HK-2 (cell line): ENCODE measurements at regions not wholly inside any gene's neighbourhood (a gene's known extent, or its start where the extent isn't known, plus 50 kb on each side); places are given as distances from the start of the nearest gene placed in this dataset.

ENCODE experiments used
- DNase-seq: peaks from one replicate; pipeline ENCODE4 v3.0.0-alpha.2; 2018; ENCODE audit not compliant: unreplicated experiment

DNA sequence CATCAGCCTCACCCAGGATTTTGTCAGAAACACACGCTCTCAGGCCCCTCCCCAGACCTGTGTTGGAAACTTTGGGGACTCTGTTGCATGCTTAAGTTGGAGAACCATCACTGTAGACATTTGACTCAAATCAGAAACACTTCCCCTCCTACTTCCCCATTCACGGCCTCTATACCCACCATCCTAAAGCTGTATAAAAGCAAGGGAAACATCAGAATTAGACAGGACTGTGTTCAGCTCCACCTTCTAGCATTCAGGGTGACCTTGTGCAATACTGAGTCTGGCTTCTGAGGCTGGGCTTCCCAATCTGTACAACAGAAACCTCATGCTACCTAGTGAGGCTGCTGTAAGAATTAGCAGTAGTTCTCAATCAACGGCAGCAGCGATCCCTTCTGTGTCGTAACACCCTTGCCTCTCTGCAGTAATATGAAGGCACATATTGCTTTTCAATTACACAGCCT is 252.3 kb downstream of the LY86 start:
- no peak for DNase-seq

DNA sequence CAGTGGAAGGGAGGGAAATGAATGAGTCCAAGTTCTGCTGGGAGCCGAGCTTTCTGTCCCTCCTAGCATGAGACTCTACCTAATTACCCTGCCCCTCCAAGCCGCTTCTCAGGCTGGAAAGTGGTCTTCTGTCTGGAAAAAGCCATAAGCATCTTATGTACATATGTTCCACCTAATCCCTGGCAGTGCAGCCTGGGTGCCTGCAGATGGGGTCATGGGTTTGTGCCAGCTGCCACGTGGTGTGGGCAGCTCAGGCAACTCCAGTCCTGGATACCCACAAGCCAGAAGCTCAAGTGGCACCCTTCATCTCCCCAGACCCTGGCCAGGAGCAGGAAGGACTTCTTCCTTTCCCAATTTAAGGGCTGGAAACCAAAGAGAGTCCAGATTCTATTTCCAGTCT is 253.1 kb downstream of the LY86 start:
- DNase-seq, result no peak

DNA sequence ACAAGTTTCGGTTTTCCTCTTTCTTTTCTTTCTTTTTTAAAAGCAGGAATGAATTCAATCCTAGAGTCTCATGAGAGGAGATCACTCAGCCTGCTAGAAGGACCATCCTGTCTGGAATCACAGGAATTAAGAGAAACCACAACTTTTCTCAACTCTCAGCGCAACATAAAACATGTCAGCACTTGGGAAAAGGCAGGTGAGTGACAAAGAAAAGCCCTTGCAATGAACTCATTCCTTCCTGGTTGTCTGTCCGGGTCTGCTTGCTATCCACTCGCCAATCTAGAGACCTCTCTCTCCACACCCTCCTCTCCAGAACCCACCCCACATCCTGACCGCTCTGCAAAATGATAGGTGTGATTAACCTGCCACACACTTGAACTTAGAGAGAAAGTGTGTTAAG is 253.8 kb downstream of the LY86 start:
- DNase-seq, result no peak

DNA sequence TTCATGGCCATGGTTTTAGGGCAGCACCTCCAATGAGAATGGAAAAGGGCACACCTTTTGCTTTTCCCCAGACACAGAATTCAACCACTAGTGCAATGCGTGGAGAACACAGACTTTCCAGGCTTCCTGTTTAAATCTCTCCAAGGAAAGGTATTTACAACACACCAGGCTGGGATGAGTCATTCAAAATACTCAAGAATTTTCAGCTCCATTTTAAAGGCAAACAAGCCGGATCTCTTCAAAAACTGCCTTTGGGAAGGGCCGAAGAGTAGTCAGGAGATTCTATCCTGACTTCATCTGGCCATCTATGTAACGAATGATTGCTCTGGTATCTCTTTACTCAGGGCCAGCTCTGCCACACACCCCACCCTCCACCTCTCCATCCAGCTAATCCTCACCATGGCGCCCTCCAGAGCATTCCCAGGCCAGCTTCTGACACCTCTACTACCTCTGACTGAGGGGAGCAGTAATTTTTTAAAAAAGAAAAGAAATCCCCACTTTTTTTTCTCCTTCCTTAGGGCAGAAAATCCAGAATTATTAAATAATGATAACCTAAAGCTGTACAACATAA is 254.6 kb downstream of the LY86 start:
- DNase-seq, result no peak

DNA sequence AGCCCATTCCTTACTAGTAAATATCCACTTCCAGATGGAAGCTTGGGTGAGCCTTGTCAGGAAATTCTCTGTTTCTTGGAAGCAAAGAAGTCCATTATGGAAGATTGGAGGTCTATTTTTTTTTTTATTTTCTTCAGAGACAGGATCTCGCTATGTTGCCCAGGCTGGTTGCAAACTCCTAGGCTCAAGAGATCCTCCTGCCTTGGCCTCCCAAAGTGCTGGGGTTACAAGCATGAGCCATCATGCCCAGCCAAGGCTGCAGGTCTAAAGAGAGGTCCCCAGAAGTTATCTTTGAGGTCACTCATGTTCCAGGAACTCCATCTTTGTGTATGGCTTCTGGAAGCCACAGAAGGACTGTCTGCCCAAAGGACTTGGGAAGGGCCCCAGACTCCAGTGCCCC is 255.3 kb downstream of the LY86 start:
- DNase-seq, result no peak

DNA sequence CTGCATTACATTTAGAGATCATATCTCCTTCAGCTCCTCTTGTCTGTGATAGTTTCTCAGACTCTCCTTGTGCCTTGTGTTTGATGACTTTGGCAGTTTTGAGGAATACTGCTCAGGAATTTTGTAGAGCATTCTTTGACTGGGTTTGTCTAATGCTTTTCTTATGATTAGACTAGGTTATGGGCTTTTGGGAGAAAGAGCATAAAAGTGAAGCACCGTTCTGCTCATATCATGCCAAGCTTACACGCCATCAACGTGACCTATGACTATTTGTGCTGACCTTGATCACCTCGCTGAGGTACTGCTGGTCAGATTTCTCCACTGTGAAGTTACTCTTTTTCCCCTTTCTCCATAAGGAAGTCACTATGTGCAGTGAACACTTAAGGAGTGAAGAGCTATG is 256.0 kb downstream of the LY86 start:
- DNase-seq, result no peak

DNA sequence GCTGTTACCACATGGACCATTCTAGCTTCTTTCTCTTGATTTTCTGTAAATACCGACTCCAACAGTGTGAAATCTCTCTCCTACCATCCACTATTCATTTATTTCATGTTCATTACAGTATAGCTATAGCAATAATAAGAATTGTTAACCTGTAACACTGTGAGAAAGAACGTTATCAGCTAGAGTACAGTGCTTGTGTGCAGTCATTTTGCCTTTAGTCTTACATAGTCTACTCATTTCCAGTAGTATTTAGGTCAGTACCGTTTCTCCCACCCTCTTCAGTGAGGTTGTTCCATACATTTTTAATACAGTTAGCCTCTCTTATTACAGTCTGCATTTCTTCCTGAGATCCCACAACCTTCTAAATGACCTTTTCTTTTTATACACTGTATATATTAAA is 257.1 kb downstream of the LY86 start:
- no peak for DNase-seq

DNA sequence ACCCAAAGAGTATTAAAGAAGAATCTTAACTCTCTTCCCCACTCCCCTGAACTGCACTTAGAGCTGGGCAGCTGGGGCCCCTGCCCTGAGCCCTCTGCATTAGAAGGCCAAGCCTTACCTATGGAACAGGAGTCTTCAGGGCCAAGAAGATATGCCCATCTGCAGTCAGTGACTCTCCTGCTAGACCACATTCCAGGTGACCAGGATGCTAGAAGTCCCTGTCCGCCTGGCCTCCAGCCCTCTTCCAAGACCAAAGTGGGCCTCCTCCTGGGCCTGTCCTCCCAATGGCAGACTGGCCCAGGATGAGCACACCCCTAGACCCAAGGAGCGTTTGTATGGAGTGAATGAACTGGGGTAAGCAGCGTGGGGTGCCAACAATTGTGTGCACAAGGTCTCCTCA is 259.1 kb downstream of the LY86 start:
- DNase-seq, result no peak

DNA sequence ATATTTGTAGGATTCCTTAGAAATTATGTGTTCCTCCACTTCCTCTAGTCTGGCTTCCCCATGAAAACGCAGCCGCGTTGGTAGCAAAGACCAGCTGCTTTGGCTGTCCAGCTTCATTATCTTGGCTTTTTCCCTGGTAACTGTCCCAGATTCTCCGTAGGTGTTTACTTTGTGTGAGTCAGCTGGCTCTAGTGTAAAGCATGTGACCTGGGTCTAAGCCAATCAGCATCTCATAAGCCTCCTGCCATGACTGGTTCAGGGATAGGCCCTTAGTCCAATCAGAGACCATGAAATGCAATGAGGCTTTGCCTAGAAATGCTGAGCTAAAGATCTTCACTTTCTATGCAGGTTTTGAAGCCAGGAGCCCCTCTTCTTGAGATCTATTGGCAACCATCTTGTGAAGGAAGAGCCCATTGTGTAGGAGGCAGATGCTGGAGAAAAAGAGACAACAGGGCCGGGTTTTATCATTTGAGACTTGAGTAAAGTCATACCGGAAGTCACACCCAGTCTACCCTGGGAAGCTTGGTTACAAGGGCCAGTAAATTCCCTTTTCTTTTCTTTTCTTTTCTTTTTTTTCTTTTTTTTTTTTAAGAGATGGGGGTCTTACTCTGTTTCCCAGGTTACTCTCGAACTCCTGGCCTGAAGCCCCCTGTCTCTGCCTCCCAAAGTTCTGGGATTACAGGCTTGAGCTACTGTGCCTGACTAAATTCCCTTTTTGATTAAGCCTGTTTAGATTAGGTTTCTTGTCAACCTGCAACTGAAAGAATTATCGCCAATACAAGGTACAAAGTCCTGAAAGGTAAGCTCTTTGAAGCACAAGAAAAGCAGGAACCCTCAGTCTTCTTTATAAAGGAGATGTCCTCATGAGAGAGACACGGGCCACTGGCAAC is 256.5 kb upstream of the RREB1 start:
- DNase-seq, result peak; percentile 45

DNA sequence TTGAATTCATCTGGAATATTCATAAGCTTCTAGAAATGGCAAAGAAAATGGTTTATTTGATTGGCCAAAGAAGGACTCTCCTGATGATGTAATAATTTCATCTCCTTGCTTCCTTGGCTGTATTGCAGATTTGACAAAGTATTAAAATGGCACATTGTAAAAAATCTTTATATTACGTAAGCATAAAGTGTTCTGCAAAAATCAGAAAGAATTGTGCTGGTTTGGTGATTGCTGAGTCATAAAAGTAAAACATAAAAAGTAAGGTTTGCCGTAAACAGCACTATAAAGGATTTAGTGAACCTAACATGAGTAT is 255.9 kb upstream of the RREB1 start:
- DNase-seq, result no peak

DNA sequence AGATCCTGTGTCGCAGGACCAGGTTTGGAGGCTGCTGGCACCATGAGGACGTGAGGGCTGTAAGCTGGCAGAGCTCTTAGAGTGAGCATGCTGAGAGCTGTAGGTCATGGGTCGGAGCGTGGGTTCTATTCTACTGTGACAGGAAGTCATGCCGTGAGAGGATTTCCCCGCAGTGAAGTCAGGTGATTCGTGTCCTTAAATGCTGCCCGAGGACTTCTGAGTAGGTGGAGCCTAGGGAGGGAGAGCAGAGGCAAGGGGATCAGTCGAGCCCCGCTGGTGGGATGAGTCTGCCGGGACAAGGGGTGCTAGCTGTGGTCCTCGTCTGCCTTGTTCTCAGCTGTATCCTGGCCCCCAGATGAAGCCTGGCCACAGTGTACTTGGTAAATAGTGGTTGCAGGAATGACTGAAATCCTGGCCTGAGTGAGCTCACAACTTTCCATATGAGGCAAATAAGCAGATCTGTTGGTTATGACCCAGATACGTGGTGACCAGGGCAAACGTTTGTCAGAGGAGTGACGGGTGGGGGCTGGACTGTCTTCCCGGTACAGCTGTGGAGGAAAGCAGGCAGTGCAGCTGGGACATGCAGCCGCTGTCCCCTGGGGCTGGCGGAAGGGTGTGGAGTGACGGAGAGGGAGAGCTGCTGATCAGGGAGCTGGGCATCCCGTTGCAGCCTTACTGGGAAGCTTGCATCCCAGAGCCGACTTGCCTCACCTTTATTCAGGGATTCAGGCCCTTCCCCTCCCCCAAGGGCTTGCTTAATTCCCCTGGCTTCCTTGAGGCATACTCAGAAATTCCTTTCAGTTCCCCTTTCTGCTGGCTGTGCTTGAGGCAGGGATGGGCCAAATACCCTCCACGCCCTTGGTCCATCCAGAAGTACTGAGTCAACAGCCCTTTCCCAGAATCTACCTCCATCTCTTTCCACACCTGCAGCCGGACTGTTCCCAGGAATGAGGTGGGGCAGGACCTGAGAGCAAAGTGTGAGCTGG is 250.9 kb upstream of the RREB1 start:
- no peak for DNase-seq

DNA sequence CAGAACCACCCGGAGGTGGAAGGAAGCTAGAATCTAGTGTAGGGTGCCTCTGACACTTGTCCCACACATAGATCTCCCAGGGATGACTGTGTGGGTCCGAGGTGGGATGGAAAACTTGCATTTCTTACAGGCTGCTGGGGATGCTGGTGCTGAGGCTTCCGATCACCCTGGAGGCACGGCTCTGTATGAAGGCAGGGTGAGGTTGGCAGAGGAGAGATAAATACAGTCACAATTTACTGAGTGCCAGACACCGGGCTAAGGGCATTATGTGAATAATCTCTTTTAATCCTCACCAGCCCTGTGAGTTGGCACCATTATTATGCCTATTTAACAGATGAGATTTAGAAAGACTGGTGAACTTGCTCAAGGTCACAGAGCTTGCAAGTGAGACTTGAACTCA is 250.2 kb upstream of the RREB1 start:
- DNase-seq, result no peak

DNA sequence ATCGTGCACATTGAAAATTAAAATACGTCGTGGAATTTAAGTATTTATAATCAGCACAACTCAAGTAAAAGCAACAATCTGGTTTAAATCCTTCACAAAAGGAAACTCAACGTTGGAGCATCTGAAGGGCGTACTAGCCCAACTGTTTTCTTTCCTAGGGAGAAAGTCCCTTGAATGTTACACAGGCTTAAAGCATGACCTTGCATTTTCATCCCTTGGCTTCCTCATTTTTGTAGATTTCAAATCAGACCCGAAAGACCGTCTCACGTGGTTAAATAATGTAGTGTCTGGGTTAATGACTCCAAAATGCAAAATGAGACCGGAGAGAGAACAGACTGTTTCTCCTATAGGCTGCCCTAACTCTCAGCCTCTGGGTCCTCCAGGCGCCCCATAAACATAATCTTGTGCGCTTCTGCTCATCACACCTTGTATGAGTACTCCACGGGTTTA is 249.2 kb upstream of the RREB1 start:
- no peak for DNase-seq

DNA sequence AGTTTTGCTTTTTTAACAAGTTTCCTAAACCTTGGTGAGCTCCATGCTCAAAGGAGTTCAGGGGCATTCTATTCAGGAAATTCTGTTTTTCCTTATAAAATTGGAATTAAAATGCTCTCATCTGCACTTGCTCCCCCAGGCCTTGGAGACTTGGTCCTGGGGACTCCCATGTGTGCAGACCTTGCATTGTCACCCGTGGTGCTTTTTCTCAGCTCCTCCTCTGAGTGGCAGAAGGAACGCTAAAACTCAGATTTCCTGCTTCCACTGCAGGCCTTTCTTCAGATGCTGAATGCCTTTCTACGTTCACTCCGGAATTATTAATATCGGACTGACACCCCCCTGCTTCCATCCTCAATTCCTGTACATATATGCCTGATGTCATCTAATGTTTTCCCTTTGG is 248.7 kb upstream of the RREB1 start:
- no peak for DNase-seq

DNA sequence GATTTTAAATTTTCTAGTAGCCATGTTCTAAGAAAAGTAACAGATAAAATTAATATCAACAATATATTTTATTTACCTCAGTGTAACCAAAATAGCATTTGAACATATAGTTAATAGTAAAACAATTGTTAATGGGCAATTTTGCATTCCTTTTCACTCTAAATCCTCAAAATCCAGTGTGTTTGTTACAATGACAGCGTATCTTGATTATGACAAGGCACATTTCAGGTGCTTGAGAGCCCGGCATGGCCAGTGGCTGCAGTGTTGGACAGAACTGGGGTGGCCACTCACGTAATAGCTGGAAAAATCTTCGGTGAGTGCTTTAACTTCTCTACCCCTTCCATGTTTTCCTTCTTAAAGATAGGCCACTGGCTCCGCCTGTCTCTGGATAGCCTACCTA is 248.0 kb upstream of the RREB1 start:
- DNase-seq, result no peak

DNA sequence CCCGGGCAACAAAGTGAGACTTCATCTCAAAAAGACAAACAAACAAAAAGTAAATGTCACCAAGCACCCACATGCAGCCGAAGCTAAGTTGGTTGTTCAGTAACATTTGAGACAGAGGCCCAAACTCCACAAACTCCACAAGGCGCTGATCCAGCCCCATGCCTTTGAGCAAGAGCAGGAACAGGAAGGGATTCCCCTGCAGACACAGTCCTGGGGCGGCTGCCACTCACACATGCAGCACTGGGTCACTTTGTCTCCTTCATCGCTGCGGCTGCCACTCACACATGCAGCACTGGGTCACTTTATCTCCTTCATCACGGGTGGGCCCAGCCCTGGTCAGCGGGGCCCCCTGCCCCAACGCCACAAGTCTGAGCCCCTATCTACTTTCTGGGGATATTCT is 246.9 kb upstream of the RREB1 start:
- DNase-seq, result no peak

DNA sequence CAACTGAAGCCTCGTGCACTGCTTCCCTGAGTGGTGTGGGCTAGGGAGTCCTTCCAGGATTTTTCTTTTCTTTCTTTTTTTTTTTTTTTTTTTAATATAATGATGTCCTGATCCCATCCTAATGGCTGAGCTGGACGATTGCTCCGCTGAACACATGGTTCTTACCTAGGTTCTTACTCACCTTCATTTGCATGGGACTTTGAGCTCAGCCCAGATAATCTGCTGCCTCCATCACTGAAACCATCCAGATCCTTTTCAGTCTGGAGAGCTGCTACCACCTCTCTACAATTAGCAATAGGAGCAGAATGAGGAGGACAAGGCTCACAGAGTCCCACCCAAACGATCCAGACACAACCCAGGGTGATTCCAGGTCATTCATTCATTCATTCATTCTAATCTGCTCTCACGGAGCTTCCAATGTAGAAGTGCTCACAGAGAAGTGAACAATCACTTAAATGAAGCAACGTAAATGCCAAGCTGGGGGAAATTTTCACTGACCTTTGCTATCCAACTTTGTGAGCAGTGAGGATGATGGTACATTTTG is 246.3 kb upstream of the RREB1 start:
- DNase-seq, result no peak

DNA sequence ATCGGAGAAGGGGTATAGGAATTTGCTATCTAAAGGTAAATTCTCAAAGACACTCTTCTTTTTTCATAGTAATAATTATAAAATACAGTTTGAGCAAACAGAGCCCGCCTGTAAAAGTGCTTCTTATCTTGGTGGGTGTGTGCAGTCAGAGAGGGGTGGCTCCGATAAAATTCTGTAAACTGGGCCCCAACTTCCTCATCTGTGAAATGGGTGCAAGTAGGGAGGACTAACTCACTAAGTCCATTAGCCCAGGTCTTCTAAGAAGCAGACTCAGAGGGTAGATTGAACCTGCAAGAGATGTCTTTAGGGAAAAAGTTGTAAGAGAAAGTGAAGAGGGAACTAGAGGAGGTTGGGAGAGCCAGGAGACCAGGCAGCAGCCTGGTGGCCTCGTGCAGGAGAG is 245.8 kb upstream of the RREB1 start:
- no peak for DNase-seq

DNA sequence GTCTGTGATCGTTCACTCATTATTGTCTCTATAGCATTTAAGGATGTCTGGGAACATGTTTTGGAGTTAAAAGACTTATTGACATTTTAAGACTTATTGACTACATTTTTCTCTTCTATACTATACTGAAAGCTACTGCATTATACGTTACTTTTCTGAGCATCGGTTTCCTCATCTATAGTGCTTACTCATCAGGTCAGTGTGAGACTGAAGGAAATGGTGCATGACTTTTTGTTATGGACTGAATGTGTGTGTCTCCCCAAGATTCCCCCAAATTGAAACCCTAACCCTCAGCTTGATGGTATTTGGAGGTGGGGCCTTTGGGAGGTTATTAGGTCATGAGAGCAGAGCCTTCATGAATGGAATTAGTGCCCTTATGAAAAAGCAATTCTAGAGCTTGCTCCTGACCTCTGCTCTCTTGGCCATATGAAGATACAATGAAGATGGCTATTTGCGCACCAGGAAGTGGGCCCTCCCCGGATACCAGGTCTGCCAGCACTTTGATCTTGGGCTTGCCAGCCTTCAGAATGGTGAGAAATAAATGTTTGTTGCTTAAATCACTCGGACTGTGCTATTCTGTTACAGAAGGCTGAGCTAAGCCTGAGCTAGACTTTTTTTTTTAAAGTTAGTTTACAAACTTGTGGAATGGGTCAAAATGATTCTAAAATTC is 243.7 kb upstream of the RREB1 start:
- no peak for DNase-seq

DNA sequence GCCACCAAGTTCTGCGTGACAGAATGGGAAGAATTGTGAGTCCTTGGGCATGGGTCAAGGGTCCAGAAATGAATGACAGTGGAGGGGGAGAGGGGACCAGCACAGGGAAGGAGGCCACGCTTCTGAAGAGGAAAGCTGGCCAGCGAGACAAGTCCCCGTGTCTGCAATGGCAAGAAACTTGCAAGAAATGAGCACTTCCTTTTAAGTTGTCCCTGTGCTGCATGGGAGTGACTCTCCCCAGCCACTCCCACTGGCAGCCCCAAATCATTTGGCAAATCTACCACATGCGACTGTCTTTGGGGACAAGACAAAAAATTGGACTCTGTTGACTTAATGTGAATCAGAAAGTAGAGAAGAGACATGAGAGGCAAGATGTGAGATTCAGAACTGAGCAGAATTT is 242.2 kb upstream of the RREB1 start:
- no peak for DNase-seq

DNA sequence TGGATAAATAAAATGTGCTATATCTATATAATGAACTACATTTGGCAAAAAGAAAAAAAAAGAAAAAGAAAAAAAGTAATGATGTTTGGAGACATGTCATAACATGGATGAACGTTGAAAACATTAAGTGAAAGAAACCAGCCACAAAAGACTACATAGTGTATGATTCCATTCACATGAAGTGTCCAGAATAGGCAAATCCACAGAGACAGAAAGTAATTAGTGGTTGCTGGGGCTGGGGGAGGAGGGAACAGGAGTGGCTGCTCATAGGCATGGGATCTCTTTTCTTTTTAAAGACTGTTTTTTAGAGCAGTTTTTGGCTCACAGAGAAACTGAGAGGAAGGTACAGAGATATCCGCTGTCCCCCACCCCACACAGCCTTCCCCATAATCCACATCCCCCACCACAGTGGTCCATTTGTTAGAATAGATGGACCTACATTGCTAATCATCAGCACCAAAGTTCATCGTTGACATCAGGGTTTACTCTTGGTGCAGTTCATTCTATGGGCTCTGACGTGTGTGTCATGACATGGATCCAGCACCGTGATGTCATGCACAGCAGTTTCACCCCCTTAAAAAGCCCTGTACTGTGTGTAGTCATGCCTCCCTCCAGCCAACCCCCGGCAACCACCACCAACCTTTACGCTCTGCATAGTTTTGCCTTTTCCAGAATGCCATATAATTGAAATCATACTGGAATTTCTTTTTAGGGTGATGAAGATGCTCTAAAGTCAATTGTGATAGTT is 240.9 kb upstream of the RREB1 start:
- no peak for DNase-seq
